GM19324 (cell line): ENCODE measurements at regions not wholly inside any gene's neighbourhood (a gene's known extent, or its start where the extent isn't known, plus 50 kb on each side); places are given as distances from the start of the nearest gene placed in this dataset.
"Not testable (repeated sequence)": the region's sequence is repeated elsewhere in the genome, so short reads cannot be mapped to it uniquely, and the experiment has no call there.

Experiments
- ATAC-seq: cut with Tn5 transposase; IDR thresholded peaks from one replicate; pipeline ENCODE4 v1.9.1; 2021; ENCODE audit warnings: mild to moderate bottlenecking, moderate library complexity; ENCODE audit not compliant: unreplicated experiment, low FRiP score

- no peak for ATAC-seq
These were observed 343.2 kb upstream of the ONECUT1 start for GRCh38 chr15:53133255-53133850.

GRCh38 chr15:53130943-53131342 is 340.8 kb upstream of the ONECUT1 start:
- ATAC-seq = no peak

GRCh38 chr15:53129121-53129904 is 339.2 kb upstream of the ONECUT1 start:
- no peak for ATAC-seq

GRCh38 chr15:53128652-53129051 is 338.5 kb upstream of the ONECUT1 start:
- no peak for ATAC-seq

- ATAC-seq = no peak
These were observed 336.0 kb upstream of the ONECUT1 start for GRCh38 chr15:53126144-53126543.

GRCh38 chr15:53122818-53123217 is 332.7 kb upstream of the ONECUT1 start:
- no peak for ATAC-seq

- ATAC-seq = not testable (repeated sequence)
These were observed 326.8 kb upstream of the ONECUT1 start for GRCh38 chr15:53116915-53117314.

GRCh38 chr15:53116169-53116568 is 326.0 kb upstream of the ONECUT1 start:
- ATAC-seq = no peak

GRCh38 chr15:53115563-53115962 is 325.4 kb upstream of the ONECUT1 start:
- ATAC-seq = no peak

- no peak for ATAC-seq
These were observed 324.8 kb upstream of the ONECUT1 start for GRCh38 chr15:53114960-53115359.

- no peak for ATAC-seq
These were observed 320.9 kb upstream of the ONECUT1 start for GRCh38 chr15:53110999-53111398.

- ATAC-seq = no peak
These were observed 318.2 kb upstream of the ONECUT1 start for GRCh38 chr15:53108319-53108718.

GRCh38 chr15:53107855-53108254 is 317.7 kb upstream of the ONECUT1 start:
- ATAC-seq = no peak

- no peak for ATAC-seq
These were observed 316.6 kb upstream of the ONECUT1 start for GRCh38 chr15:53106505-53107286.

GRCh38 chr15:53102483-53102882 is 312.3 kb upstream of the ONECUT1 start:
- ATAC-seq = no peak

GRCh38 chr15:53080484-53080883 is 290.3 kb upstream of the ONECUT1 start:
- no peak for ATAC-seq

GRCh38 chr15:53074221-53074620 is 284.1 kb upstream of the ONECUT1 start:
- no peak for ATAC-seq

GRCh38 chr15:53072077-53072476 is 281.9 kb upstream of the ONECUT1 start:
- ATAC-seq = no peak

GRCh38 chr15:53068636-53069035 is 278.5 kb upstream of the ONECUT1 start:
- ATAC-seq = no peak

GRCh38 chr15:53059273-53060043 is 269.3 kb upstream of the ONECUT1 start:
- ATAC-seq = no peak
